HAP-1 (cell line): ENCODE measurements at regions not wholly inside any gene's neighbourhood (a gene's known extent, or its start where the extent isn't known, plus 50 kb on each side); places are given as distances from the start of the nearest gene placed in this dataset.

Source experiments
- DNase-seq, 2 experiments: peaks; one replicate each; pipeline ENCODE4 v3.0.0-alpha.2; 2016 to 2020; ENCODE audit warnings: low spot score in 2 of 2
- H3K27me3 ChIP-seq: fragments of 250-450 bp; sonication (Bioruptor Pico); 2 replicates; pipeline ENCODE4 v1.5.1; 2020; ENCODE audit warnings: low read depth, mild to moderate bottlenecking, moderate library complexity
- H3K36me3 ChIP-seq: fragments of 250-450 bp; sonication (Bioruptor Pico); replicated peaks from 2 replicates; pipeline ENCODE4 v1.5.1; 2020; ENCODE audit warnings: mild to moderate bottlenecking
- H3K4me1 ChIP-seq: fragments of 250-450 bp; sonication (Bioruptor Pico); 2 replicates; pipeline ENCODE4 v1.5.1; 2020; ENCODE audit warnings: mild to moderate bottlenecking
- H3K4me3 ChIP-seq: fragments of 250-450 bp; sonication (Bioruptor Pico); 2 replicates; pipeline ENCODE4 v1.5.1; 2020; ENCODE audit warnings: mild to moderate bottlenecking, moderate library complexity
- H3K9me3 ChIP-seq: fragments of 250-450 bp; sonication (Bioruptor Pico); 2 replicates; pipeline ENCODE4 v1.5.1; 2020; ENCODE audit warnings: mild to moderate bottlenecking, moderate library complexity
- in situ Hi-C: fragments of 300-500 bp; cut with MboI; formaldehyde crosslinking; loops from 3 replicates; pipeline ENCODE4 v1.14.3; 2020; ENCODE audit warnings: low sequenced_read_pairs, inconsistent platforms, mixed read lengths

DNA sequence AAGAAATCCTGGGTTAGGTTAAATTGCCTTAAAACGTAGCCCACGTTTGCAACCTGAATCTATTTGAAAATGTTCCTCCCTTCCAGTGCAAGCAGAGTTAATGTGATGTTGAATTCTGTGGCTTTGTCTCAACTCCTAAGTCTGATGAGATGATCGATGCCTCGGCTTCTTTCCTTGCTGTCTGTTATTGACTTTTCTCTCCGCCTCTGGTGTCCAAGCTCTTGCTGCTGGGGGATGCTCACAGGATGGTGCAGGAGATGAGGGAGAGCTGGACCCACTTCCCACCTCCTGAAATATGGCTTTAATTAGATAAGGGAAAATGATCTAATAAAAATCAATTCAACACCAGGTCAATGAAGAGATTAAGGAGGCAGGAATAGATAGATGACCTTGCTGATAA is 407.9 kb upstream of the RGMA start:
- in situ Hi-C loops = no loop called here
- H3K4me3 ChIP-seq = no peak overlapping the region
- DNase-seq = no peak
- H3K27me3 ChIP-seq = no peaks in the 10 kb centered on the region
- no peaks in the 10 kb centered on the region for H3K4me1 ChIP-seq
- no peaks in the 10 kb centered on the region for H3K9me3 ChIP-seq
- H3K36me3 ChIP-seq = no peaks in the 10 kb centered on the region

- in situ Hi-C loops = no loop called here
- H3K27me3 ChIP-seq = no peaks in the 10 kb centered on the region
- H3K4me3 ChIP-seq = no peak overlapping the region
- no peak for DNase-seq
- no peaks in the 10 kb centered on the region for H3K4me1 ChIP-seq
- no peaks in the 10 kb centered on the region for H3K9me3 ChIP-seq
- no peaks in the 10 kb centered on the region for H3K36me3 ChIP-seq
These were observed 407.0 kb upstream of the RGMA start for GRCh38 chr15:93495799-93496637.

- Histone ChIP-seq H3K9me3 (no peaks in the 10 kb centered on the region), H3K4me1 (no peaks in the 10 kb centered on the region), H3K27me3 (no peaks in the 10 kb centered on the region), H3K4me3 (no peak overlapping the region), H3K36me3 (no peaks in the 10 kb centered on the region)
- no peak for DNase-seq
- in situ Hi-C loops = no loop called here
These were observed 404.2 kb upstream of the RGMA start for GRCh38 chr15:93493172-93493571.

DNA sequence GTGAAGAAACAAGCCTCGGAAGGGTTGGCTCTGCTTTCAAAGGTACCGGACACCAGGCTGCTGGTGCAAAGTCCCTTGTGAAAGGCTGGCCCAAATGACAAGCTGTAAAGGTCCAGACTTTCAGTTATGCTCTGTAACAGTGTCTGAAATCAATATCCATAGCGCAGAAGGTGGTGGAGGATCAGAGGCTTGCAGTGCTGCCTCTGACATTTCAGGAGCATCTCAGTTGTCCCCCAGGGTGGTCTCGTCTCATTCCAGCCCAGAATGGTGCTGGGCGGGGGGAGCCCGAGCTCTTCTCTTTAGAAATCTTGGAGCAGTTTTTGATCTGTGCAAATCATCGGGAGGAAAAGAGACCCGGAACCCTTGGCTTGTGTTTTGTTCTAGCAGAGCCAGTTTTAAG is 402.3 kb upstream of the RGMA start:
- DNase-seq = no peak
- Histone ChIP-seq H3K36me3 (no peaks in the 10 kb centered on the region), H3K27me3 (no peaks in the 10 kb centered on the region), H3K4me1 (no peaks in the 10 kb centered on the region), H3K9me3 (no peaks in the 10 kb centered on the region), H3K4me3 (no peak overlapping the region)
- in situ Hi-C loops = no loop called here

DNA sequence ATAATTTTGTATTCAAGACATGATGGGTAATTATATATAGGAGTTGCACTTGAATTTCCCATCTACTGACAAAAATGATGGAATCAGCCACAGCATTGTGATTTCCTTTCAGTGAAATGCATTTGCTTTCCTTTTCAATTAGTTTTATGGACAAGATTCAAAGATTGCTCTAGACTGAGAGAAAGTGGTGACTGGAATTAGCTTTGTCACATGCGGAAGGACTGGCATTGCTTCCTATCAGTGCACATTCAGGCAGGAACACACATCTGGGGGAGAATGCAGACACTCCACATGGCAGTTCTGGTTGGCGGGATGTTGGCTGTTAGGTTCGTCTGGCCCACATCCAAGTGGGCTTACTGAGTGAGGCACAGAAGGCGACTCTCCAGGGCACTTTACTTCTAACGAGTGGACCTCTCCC is 399.3 kb upstream of the RGMA start:
- no peak for DNase-seq
- Histone ChIP-seq H3K4me1 (no peaks in the 10 kb centered on the region), H3K27me3 (no peaks in the 10 kb centered on the region), H3K36me3 (no peaks in the 10 kb centered on the region), H3K9me3 (no peaks in the 10 kb centered on the region), H3K4me3 (no peak overlapping the region)
- in situ Hi-C loops = no loop called here

DNA sequence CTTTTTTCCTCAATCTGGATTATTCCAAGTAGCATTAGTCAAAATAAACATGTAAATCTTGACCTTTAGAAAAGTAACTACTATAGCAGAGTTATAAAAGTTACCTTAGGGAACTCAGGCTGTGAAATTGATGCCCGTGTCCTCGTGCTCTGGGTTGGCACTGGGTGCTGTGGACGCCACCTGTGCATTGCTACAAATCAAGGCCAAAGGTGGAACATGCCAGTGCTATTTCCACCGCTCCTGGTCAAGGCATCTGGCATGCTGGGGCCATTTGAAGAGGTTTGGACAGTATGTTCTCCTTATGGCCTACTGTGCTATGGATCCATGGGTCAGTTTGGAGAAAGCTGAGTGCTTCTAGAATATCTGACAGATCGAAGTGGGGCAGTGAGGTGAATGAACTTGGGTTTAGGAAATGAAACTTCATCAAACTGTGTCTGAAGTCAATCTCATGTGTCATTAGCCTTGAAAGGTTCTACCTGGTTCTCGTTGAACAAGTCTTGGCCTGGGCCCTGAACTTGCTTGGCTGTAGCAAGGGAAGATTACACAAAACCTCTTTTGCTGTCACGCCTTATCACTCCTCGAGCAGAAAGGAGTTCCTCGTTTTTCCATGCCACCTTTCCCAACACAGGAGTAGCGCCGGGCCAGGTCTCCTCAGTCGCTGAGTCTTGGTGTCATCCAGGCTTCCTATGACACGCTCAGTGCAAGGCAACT is 397.6 kb upstream of the RGMA start:
- no peaks in the 10 kb centered on the region for H3K36me3 ChIP-seq
- no peaks in the 10 kb centered on the region for H3K4me1 ChIP-seq
- no peaks in the 10 kb centered on the region for H3K27me3 ChIP-seq
- DNase-seq = no peak
- in situ Hi-C loops = no loop called here
- H3K4me3 ChIP-seq = no peak overlapping the region
- H3K9me3 ChIP-seq = no peaks in the 10 kb centered on the region

DNA sequence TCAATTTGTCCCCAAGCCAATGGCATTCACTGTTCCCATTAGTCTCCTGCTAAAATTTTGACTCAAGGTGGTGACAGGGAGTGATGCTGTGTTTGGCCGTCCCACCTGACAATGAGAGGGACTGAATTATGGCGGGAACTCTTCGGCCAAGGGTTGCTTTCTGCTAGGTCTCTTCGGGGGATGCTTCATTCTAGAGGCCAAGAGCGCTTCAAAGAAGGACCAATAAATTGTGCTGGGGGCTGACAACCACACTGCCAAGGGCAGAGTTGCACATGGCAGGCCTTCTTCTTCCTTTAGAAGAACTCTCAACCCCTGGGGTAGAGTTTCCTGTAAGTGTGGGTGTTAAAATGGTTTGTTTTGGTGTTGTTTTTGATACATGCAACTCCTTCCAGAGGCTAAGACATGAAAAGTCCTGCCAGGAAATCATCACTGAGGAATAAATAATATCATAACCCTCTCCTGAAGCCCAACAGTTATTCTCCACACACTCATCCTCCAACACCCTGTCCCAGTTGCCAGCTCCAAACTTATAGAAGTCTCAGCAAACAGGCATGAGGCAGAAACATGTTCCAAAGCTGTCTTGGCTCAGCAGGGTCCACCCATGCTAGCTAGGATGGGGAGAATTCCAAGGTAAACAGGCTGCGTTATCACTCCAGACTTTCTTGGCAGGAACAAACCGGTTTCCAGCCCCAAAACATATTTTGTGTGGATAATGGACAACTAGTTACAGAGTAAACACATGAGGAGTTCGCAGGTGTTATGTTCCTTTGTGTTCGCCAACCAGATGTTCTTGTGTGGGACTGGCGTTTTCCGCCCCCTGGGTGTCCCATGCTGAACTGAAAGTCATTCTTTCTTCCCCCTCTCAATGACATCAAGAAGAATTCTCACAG is 396.7 kb upstream of the RGMA start:
- H3K4me3 ChIP-seq = no peak overlapping the region
- no peak for DNase-seq
- H3K27me3 ChIP-seq = no peaks in the 10 kb centered on the region
- in situ Hi-C loops = no loop called here
- no peaks in the 10 kb centered on the region for H3K36me3 ChIP-seq
- H3K9me3 ChIP-seq = no peaks in the 10 kb centered on the region
- H3K4me1 ChIP-seq = no peaks in the 10 kb centered on the region

- no peak for DNase-seq
- no peaks in the 10 kb centered on the region for H3K4me1 ChIP-seq
These were observed 394.9 kb upstream of the RGMA start for GRCh38 chr15:93483923-93484322.

GRCh38 chr15:93482731-93483130 is 393.7 kb upstream of the RGMA start:
- H3K9me3 ChIP-seq = no peaks in the 10 kb centered on the region
- in situ Hi-C loops = no loop called here
- no peaks in the 10 kb centered on the region for H3K4me1 ChIP-seq
- no peak for DNase-seq
- no peak overlapping the region for H3K4me3 ChIP-seq
- no peaks in the 10 kb centered on the region for H3K27me3 ChIP-seq
- no peaks in the 10 kb centered on the region for H3K36me3 ChIP-seq

More at GRCh38 chr15:93483923-93484322, 394.9 kb upstream of the RGMA start:
- no peak overlapping the region for H3K4me3 ChIP-seq
- no peaks in the 10 kb centered on the region for H3K9me3 ChIP-seq
- in situ Hi-C loops = no loop called here
- H3K27me3 ChIP-seq = no peaks in the 10 kb centered on the region
- H3K36me3 ChIP-seq = no peaks in the 10 kb centered on the region

DNA sequence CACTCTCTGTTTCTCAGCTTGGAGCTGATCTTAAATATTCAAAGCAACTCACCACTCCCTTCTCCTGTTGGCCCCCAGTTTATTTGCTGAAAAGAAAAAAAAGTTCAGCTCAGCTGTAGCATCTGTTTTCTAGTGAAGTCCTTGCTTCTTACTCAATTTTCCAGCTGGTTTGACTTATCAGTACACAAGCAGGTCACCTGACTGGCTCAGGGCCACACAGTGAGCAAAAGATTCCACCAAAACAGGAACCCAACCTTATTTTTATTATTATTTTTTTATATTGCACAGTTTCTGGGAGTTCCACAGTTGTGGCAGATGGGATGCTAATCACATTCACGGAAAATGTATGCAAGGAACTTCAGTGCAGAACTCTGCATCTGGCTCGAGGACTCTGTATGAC is 390.7 kb upstream of the RGMA start:
- in situ Hi-C loops = no loop called here
- Histone ChIP-seq H3K27me3 (no peaks in the 10 kb centered on the region), H3K4me1 (no peaks in the 10 kb centered on the region), H3K4me3 (no peak overlapping the region), H3K9me3 (no peaks in the 10 kb centered on the region), H3K36me3 (no peaks in the 10 kb centered on the region)
- DNase-seq = no peak

GRCh38 chr15:93478947-93479346 is 389.9 kb upstream of the RGMA start:
- Histone ChIP-seq H3K4me3 (no peak overlapping the region), H3K27me3 (no peaks in the 10 kb centered on the region), H3K36me3 (no peaks in the 10 kb centered on the region), H3K9me3 (no peaks in the 10 kb centered on the region), H3K4me1 (no peaks in the 10 kb centered on the region)
- no peak for DNase-seq
- in situ Hi-C loops = no loop called here

DNA sequence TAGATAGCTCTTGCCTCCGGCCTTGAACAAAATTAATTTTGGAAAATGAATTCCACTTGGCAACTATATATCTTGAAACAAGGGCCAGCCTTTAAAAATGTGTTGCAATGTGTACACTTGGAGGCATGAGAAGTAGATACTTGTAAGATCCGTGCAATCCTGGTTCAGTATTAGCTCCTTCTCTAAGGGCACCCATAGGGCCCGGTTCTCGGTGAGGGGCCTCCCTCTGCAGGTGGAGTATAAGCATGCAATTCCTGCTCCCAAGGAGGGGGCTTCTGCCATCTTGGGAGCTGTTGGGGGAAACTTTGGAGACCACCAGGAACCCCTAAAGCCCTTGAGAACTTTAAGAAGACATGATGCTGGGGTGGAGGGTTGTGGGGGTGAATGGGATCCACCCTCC is 388.7 kb upstream of the RGMA start:
- in situ Hi-C loops = no loop called here
- Histone ChIP-seq H3K9me3 (no peaks in the 10 kb centered on the region), H3K27me3 (no peaks in the 10 kb centered on the region), H3K4me3 (no peak overlapping the region), H3K4me1 (no peaks in the 10 kb centered on the region), H3K36me3 (no peaks in the 10 kb centered on the region)
- no peak for DNase-seq

GRCh38 chr15:93477188-93477587 is 388.2 kb upstream of the RGMA start:
- Histone ChIP-seq H3K36me3 (no peaks in the 10 kb centered on the region), H3K27me3 (no peaks in the 10 kb centered on the region), H3K4me3 (no peak overlapping the region), H3K4me1 (no peaks in the 10 kb centered on the region), H3K9me3 (no peaks in the 10 kb centered on the region)
- in situ Hi-C loops = no loop called here
- no peak for DNase-seq
